OCI-LY1 (cell line): ENCODE measurements at regions not wholly inside any gene's neighbourhood (a gene's known extent, or its start where the extent isn't known, plus 50 kb on each side); places are given as distances from the start of the nearest gene placed in this dataset.

ENCODE experiments used
- CTCF ChIP-seq: fragments of 200-600 bp; sonication (generic), shearing (Covaris generic); IDR thresholded peaks from 2 replicates; pipeline ENCODE4 v1.5.1; 2017; ENCODE audit warnings: mild to moderate bottlenecking, antibody characterized with exemption, low read length, moderate library complexity, mixed read lengths
- EZH2 ChIP-seq: fragments of 200-600 bp; sonication (generic), shearing (Covaris generic); IDR thresholded peaks from 2 replicates; pipeline ENCODE4 v1.8.0; 2017; ENCODE audit warnings: borderline replicate concordance, mixed run types, mild to moderate bottlenecking, antibody characterized with exemption, low read length, moderate library complexity, mixed read lengths

- TF ChIP-seq CTCF (peak; percentile 55; the same call in 1 of the 2 replicates), EZH2 (no peak)
Observed at GRCh38 chr2:33673937-33674336, 74.8 kb upstream of the FAM98A start.
